ENCODE measurements at regions not wholly inside any gene's neighbourhood (a gene's known extent, or its start where the extent isn't known, plus 50 kb on each side); places are given as distances from the start of the nearest gene placed in this dataset.

DNA sequence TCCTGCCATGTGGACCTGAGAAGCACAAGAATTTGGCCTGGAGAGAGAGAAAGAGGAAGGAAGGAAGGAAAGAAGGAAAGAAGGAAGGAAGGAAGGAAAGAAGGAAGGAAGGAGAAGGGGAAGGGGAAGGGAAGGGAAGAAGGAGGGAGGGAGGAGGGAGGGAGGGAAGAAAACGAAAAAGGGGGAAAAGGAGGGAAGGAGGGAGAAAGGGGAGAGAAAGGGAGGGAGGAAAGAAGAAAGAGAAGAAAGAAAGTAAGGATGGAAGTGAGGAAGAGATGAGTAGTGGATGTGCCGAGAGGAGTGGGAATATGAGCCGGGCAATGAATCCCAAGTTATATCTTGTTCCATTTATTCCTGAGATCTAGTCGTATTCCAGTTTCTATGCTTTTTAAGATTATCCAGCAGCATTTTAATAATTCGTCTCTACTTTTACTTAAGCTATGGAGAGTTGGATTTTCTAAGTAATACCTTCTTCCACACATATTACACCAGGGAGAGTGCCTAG lies 247.8 kb downstream of the TDRD15 start:
- WGBS (ENCODE audit: low lambda C conversion rate) = 16% methylated on average over 5 of the region's 5 CpGs

More for the DNA sequence above, 247.8 kb downstream of the TDRD15 start:
- no peak overlapping the region for H3K4me3 ChIP-seq (replicated peaks in 1 of 3; ENCODE audit: insufficient read depth in 1 of 3, low read depth in 2 of 3, low read length in 3 of 3)
- no peak overlapping the region for H3K9ac ChIP-seq (ENCODE audit: insufficient read depth, low read depth, low read length)
- in situ Hi-C loops (cut with HindIII; ENCODE audit: extremely low pct_ligation_motif_present, low pct_unique_long_range_greater_than_20kb) (no loop called here), intact Hi-C loops (cut with micrococcal nuclease; ENCODE audit: unreplicated experiment) (no loop called here)
- no peak overlapping the region for H2AFZ ChIP-seq (ENCODE audit: low read length)
- no peaks in the 10 kb centered on the region for H4K20me1 ChIP-seq (ENCODE audit: insufficient read depth, low read length)
- no peaks in the 10 kb centered on the region; a peak in 1 of 5 replicates for H3K27me3 ChIP-seq (ENCODE audit: control insufficient read depth in 1 of 2, insufficient read depth in 2 of 2, low read length in 2 of 2)
- no peak overlapping the region for H3K4me2 ChIP-seq (ENCODE audit: low read depth, low read length)
- 0 out of 2 replicates have a peak, but pooled peaks have one; percentile 56 for TF ChIP-seq ATM (IDR thresholded peaks at IDR 0.05; ENCODE audit: borderline replicate concordance)
- TF ChIP-seq PAX8 (CRISPR knock-in tag; IDR thresholded peaks at IDR 0.05; ENCODE audit: borderline replicate concordance) = no peak
- 0 out of 2 replicates have a peak, but pooled peaks have one; percentile 27 for TF ChIP-seq NONO (IDR thresholded peaks at IDR 0.05)
- no peak for TF ChIP-seq NONO (CRISPR knock-in tag; conservative IDR thresholded peaks at IDR 0.05)
- peak; percentile 95 for TF ChIP-seq HNRNPK (IDR thresholded peaks at IDR 0.05; ENCODE audit: low read depth, low read length, poor library complexity, severe bottlenecking)
- TF ChIP-seq, protein P1, sequence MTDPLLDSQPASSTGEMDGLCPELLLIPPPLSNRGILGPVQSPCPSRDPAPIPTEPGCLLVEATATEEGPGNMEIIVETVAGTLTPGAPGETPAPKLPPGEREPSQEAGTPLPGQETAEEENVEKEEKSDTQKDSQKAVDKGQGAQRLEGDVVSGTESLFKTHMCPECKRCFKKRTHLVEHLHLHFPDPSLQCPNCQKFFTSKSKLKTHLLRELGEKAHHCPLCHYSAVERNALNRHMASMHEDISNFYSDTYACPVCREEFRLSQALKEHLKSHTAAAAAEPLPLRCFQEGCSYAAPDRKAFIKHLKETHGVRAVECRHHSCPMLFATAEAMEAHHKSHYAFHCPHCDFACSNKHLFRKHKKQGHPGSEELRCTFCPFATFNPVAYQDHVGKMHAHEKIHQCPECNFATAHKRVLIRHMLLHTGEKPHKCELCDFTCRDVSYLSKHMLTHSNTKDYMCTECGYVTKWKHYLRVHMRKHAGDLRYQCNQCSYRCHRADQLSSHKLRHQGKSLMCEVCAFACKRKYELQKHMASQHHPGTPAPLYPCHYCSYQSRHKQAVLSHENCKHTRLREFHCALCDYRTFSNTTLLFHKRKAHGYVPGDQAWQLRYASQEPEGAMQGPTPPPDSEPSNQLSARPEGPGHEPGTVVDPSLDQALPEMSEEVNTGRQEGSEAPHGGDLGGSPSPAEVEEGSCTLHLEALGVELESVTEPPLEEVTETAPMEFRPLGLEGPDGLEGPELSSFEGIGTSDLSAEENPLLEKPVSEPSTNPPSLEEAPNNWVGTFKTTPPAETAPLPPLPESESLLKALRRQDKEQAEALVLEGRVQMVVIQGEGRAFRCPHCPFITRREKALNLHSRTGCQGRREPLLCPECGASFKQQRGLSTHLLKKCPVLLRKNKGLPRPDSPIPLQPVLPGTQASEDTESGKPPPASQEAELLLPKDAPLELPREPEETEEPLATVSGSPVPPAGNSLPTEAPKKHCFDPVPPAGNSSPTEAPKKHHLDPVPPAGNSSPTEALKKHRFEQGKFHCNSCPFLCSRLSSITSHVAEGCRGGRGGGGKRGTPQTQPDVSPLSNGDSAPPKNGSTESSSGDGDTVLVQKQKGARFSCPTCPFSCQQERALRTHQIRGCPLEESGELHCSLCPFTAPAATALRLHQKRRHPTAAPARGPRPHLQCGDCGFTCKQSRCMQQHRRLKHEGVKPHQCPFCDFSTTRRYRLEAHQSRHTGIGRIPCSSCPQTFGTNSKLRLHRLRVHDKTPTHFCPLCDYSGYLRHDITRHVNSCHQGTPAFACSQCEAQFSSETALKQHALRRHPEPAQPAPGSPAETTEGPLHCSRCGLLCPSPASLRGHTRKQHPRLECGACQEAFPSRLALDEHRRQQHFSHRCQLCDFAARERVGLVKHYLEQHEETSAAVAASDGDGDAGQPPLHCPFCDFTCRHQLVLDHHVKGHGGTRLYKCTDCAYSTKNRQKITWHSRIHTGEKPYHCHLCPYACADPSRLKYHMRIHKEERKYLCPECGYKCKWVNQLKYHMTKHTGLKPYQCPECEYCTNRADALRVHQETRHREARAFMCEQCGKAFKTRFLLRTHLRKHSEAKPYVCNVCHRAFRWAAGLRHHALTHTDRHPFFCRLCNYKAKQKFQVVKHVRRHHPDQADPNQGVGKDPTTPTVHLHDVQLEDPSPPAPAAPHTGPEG (CRISPR knock-in tag; IDR thresholded peaks at IDR 0.05) = no peak
- no peak for TF ChIP-seq FIP1L1 (IDR thresholded peaks at IDR 0.05; ENCODE audit: borderline replicate concordance, insufficient read depth, low read depth, low read length)
- TF ChIP-seq AHR (CRISPR knock-in tag; IDR thresholded peaks at IDR 0.05) = no peak
- TF ChIP-seq PCBP1 (IDR thresholded peaks at IDR 0.05; ENCODE audit: borderline replicate concordance, low read depth, low read length) = 0 out of 2 replicates have a peak, but pooled peaks have one; percentile 25
- TF ChIP-seq SNAPC2 (CRISPR knock-in tag; IDR thresholded peaks at IDR 0.05) = no peak
- TF ChIP-seq, protein P2, sequence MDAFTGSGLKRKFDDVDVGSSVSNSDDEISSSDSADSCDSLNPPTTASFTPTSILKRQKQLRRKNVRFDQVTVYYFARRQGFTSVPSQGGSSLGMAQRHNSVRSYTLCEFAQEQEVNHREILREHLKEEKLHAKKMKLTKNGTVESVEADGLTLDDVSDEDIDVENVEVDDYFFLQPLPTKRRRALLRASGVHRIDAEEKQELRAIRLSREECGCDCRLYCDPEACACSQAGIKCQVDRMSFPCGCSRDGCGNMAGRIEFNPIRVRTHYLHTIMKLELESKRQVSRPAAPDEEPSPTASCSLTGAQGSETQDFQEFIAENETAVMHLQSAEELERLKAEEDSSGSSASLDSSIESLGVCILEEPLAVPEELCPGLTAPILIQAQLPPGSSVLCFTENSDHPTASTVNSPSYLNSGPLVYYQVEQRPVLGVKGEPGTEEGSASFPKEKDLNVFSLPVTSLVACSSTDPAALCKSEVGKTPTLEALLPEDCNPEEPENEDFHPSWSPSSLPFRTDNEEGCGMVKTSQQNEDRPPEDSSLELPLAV (CRISPR knock-in tag; conservative IDR thresholded peaks at IDR 0.05; ENCODE audit: low read depth) = no peak
- no peak for TF ChIP-seq ZNF879 (CRISPR knock-in tag; IDR thresholded peaks at IDR 0.05)
- TF ChIP-seq PRPF4 (IDR thresholded peaks at IDR 0.05; ENCODE audit: low read depth, low read length, poor library complexity, severe bottlenecking) = no peak
- TF ChIP-seq ARNT (IDR thresholded peaks at IDR 0.05) = 0 out of 2 replicates have a peak, but pooled peaks have one; percentile 29
- TF ChIP-seq PCBP2 (optimal IDR thresholded peaks at IDR 0.05; ENCODE audit: low read depth, low read length, poor library complexity, severe bottlenecking) = peak; percentile 76
- DNase-seq (ENCODE audit: low spot score) (no peak), FAIRE-seq (no peak), ATAC-seq (no peak)
- H3K27ac ChIP-seq (ENCODE audit: extremely low read length, insufficient read depth, low read length) = no peak overlapping the region
- no peaks in the 10 kb centered on the region for H3K79me2 ChIP-seq (ENCODE audit: insufficient read depth, low read length)
- no peaks in the 10 kb centered on the region for H3K4me1 ChIP-seq (ENCODE audit: insufficient read depth, low read length)
- BruUV-seq (replicated peaks) = no TSS peak
- H3K36me3 ChIP-seq (replicated peaks in 1 of 2; ENCODE audit: control insufficient read depth in 1 of 2, insufficient read depth in 2 of 2, low read length in 2 of 2) = no peaks in the 10 kb centered on the region
- no peaks in the 10 kb centered on the region for H3K9me3 ChIP-seq (ENCODE audit: low read length)
- ChIA-PET CTCF (ENCODE audit: low intra/inter-chr PET ratio, low total read pairs) (no interaction called here), POLR2A (no interaction called here)

All from HepG2 (cell line).